K562 (cell line): ENCODE measurements at regions not wholly inside any gene's neighbourhood (a gene's known extent, or its start where the extent isn't known, plus 50 kb on each side); places are given as distances from the start of the nearest gene placed in this dataset.

Experiments used
- ATAC-seq: fragments of 200-7000 bp; cut with Tn5 transposase; 3 replicates; pipeline ENCODE4 v1.9.1; 2020; ENCODE audit warnings: moderate library complexity
- BruUV-seq: library from RNA; stranded (reverse); fragments of 400-500 nt; replicated peaks from 2 replicates; lab custom pipeline; 2021; lab: Mats Ljungman, UMichigan
- CTCF ChIA-PET: fragments of 300-600 bp; formaldehyde crosslinking; extraction: SDS; loops from one replicate; lab custom pipeline; 2021; ENCODE audit warnings: low intra/inter-chr PET ratio; lab: Yijun Ruan, JAX
- POLR2A ChIA-PET: fragments of 300-600, 350-650 bp; sonication (Branson Sonifier 250); formaldehyde crosslinking; extraction: SDS; loops from one replicate; lab custom pipeline; 2021; ENCODE audit warnings: antibody characterized with exemption, inconsistent platforms; lab: Yijun Ruan, JAX
- DNase-seq, 4 experiments: peaks; one replicate each; pipeline versions ENCODE4 v3.0.0 to v3.0.0-alpha.2; 2011 to 2018; ENCODE audit warnings: low spot score in 3 of 4, mixed read lengths in 3 of 4; ENCODE audit errors: extremely low read depth in 1 of 4
- FAIRE-seq: peaks from 2 replicates; lab custom pipeline; 2011; peaks lifted over from hg19 to GRCh38; lab: Jason Lieb, UNC
- H2AFZ ChIP-seq: 2 replicates; pipeline ENCODE4 v1.6.0; 2011; ENCODE audit warnings: low read depth, low read length, control low read depth, inconsistent platforms
- H3K27ac ChIP-seq: fragments of 200-600 bp; 3 replicates; pipeline ENCODE4 v1.8.0; 2011; ENCODE audit warnings: low read depth, mild to moderate bottlenecking, control low read depth, inconsistent platforms, low read length, moderate library complexity, mixed read lengths; ENCODE audit errors: extremely low read depth
- H3K27me3 ChIP-seq, 2 experiments: fragments of 300-600 bp in 1 of 2; 2 replicates in 1 of 2; 3 replicates in 1 of 2; pipeline versions ENCODE4 v1.6.0 to v1.8.0; 2011; ENCODE audit warnings: inconsistent platforms in 2 of 2, low read length in 2 of 2, mild to moderate bottlenecking in 1 of 2, mixed read lengths in 1 of 2, moderate library complexity in 1 of 2; ENCODE audit not compliant: control insufficient read depth in 2 of 2, insufficient read depth in 2 of 2
- H3K36me3 ChIP-seq: fragments of 300-600 bp; 3 replicates; pipeline ENCODE4 v1.8.0; 2011; ENCODE audit warnings: mild to moderate bottlenecking, low read length, inconsistent platforms; ENCODE audit not compliant: control insufficient read depth, insufficient read depth
- H3K4me1 ChIP-seq, 2 experiments: fragments of 200-600 bp in 1 of 2; replicated peaks in 1 of 2; 2 replicates in 1 of 2; 3 replicates in 1 of 2; pipeline versions ENCODE4 v1.5.1 to v1.8.0; 2011; ENCODE audit warnings: inconsistent platforms in 2 of 2, low read length in 2 of 2, mild to moderate bottlenecking in 1 of 2, mixed read lengths in 1 of 2, moderate library complexity in 1 of 2; ENCODE audit not compliant: control insufficient read depth in 2 of 2, insufficient read depth in 2 of 2
- H3K4me2 ChIP-seq: 2 replicates; pipeline ENCODE4 v1.6.1; 2011; ENCODE audit warnings: low read length, control low read depth, inconsistent platforms, mixed read lengths; ENCODE audit not compliant: insufficient read depth
- H3K4me3 ChIP-seq: fragments of 200-600 bp; sonication (generic), shearing (Covaris generic); 2 replicates; pipeline ENCODE4 v1.5.1; 2016; ENCODE audit warnings: control low read depth, inconsistent platforms
- H3K79me2 ChIP-seq: fragments of 200-600 bp; 3 replicates; pipeline ENCODE4 v1.8.0; 2011; ENCODE audit warnings: low read length, inconsistent platforms; ENCODE audit not compliant: control insufficient read depth, insufficient read depth
- H3K9ac ChIP-seq, 2 experiments: 2 replicates each; pipeline versions ENCODE4 v1.6.0 to v1.6.1; 2011; ENCODE audit warnings: low read depth in 2 of 2, low read length in 2 of 2, control low read depth in 1 of 2, inconsistent platforms in 1 of 2, mild to moderate bottlenecking in 1 of 2, mixed read lengths in 1 of 2; ENCODE audit not compliant: insufficient read depth in 1 of 2
- H3K9me1 ChIP-seq: one replicate; pipeline ENCODE4 v1.6.0; 2011; ENCODE audit warnings: inconsistent platforms, mild to moderate bottlenecking, low read length, moderate library complexity; ENCODE audit not compliant: control insufficient read depth, insufficient read depth
- H3K9me3 ChIP-seq: replicated peaks from 2 replicates; pipeline ENCODE4 v1.5.1; 2011; ENCODE audit warnings: low read depth, low read length, inconsistent platforms; ENCODE audit not compliant: control insufficient read depth, insufficient read depth
- H4K20me1 ChIP-seq: replicated peaks from 2 replicates; pipeline ENCODE4 v1.6.1; 2011; ENCODE audit warnings: low read length, inconsistent platforms, mixed read lengths; ENCODE audit not compliant: control insufficient read depth, insufficient read depth
- BACH1 ChIP-seq: fragments of 200-800 bp; sonication (Bioruptor generic); IDR thresholded peaks from 2 replicates; pipeline ENCODE4 v1.6.1; 2016; ENCODE audit warnings: missing genetic modification characterization, missing compliant biosample characterization
- EP400 ChIP-seq: fragments of 450-650 bp; IDR thresholded peaks from 2 replicates; pipeline ENCODE4 v1.6.1; 2017; ENCODE audit warnings: antibody characterized with exemption, mild to moderate bottlenecking, moderate library complexity
- NCOA4 ChIP-seq: fragments of 450-650 bp; IDR thresholded peaks from 2 replicates; pipeline ENCODE4 v1.6.1; 2018; ENCODE audit warnings: mild to moderate bottlenecking; ENCODE audit not compliant: partially characterized antibody
- RBBP5 ChIP-seq: fragments of 200-600 bp; sonication (generic); IDR thresholded peaks from 2 replicates; pipeline ENCODE4 v1.6.1; 2012; ENCODE audit warnings: borderline replicate concordance, mild to moderate bottlenecking, low read length, control low read depth, inconsistent platforms; ENCODE audit not compliant: insufficient read depth, poor library complexity, severe bottlenecking
- RBM39 ChIP-seq: fragments of 200-400 bp; formaldehyde crosslinking; optimal IDR thresholded peaks from 2 replicates; pipeline ENCODE3; 2018; ENCODE audit warnings: low read depth, low read length
- WGBS: fragments of 100-300 bp; shearing (Covaris generic); methylation state at CpG from one replicate; pipeline ENCODE4 v1.1.6; 2016; ENCODE audit warnings: low coverage, mixed read lengths; ENCODE audit not compliant: insufficient coverage; ENCODE audit errors: missing lambda C conversion rate; 5-methylcytosine and 5-hydroxymethylcytosine counted together
- in situ Hi-C: fragments of 300-500 bp; cut with MboI; formaldehyde crosslinking; loops from 4 replicates; pipeline ENCODE4 v1.15.0; 2018; ENCODE audit warnings: inconsistent platforms, mixed read lengths
- intact Hi-C: fragments of 100-400 bp; cut with micrococcal nuclease; formaldehyde crosslinking; loops from 2 replicates; pipeline ENCODE4 v1.14.2; 2022
- TF ChIP-seq, protein P1 (sequence below): fragments of 200-400 bp; formaldehyde crosslinking; IDR thresholded peaks from 2 replicates; pipeline ENCODE4 v1.6.1; 2017; ENCODE audit warnings: mild to moderate bottlenecking, low read depth, low read length, moderate library complexity
- TF ChIP-seq, protein P2 (sequence below): fragments of 250-450 bp; sonication (Bioruptor Pico); IDR thresholded peaks from 2 replicates; pipeline ENCODE4 v1.9.0; 2021; ENCODE audit warnings: mild to moderate bottlenecking, inconsistent platforms
- TF ChIP-seq, protein P3 (sequence below): fragments of 250-450 bp; sonication (Bioruptor Pico); IDR thresholded peaks from 2 replicates; pipeline ENCODE4 v1.6.1; 2021; ENCODE audit warnings: mild to moderate bottlenecking
- TF ChIP-seq, protein P4 (sequence below): fragments of 450-650 bp; IDR thresholded peaks from 2 replicates; pipeline ENCODE4 v1.6.1; 2017; ENCODE audit warnings: antibody characterized with exemption, mild to moderate bottlenecking
- TF ChIP-seq, protein P5 (sequence below): fragments of 450-650 bp; formaldehyde crosslinking; IDR thresholded peaks from 2 replicates; pipeline ENCODE4 v1.4.0; 2020; ENCODE audit warnings: mild to moderate bottlenecking, moderate library complexity

DNA sequence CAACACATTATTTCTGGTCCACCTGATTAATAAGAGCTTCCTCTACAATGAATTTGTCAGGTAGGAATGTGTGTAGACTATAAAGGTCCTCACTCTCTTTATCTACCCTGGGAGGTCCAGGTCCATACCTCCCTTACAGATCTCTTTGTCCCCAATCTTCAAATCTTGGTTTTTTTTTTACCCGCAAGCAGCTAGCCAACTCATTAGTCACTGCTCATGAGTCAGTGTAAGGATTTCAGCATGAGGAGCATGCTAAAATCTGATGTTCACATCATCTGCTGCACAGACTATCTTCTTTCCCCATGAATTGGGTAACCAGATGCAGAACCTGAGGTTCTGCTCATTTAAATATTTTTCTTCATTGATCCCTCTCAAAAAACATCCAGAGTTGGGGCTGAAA lies 397.0 kb upstream of the ISX start:
- H3K4me1 ChIP-seq = no peaks in the 10 kb centered on the region
- ChIA-PET CTCF (no interaction called here), POLR2A (no interaction called here)
- no TSS peak for BruUV-seq
- no peak overlapping the region for H3K4me2 ChIP-seq
- no peak overlapping the region for H2AFZ ChIP-seq
- no peaks in the 10 kb centered on the region for H3K9me3 ChIP-seq
- no peaks in the 10 kb centered on the region for H3K27me3 ChIP-seq
- H3K36me3 ChIP-seq = no peaks in the 10 kb centered on the region
- no peaks in the 10 kb centered on the region for H3K9me1 ChIP-seq
- DNase-seq (no peak), FAIRE-seq (no peak), ATAC-seq (no peak)
- H3K79me2 ChIP-seq = no peaks in the 10 kb centered on the region
- no peaks in the 10 kb centered on the region for H4K20me1 ChIP-seq
- H3K27ac ChIP-seq = no peak overlapping the region
- no peak overlapping the region for H3K9ac ChIP-seq
- H3K4me3 ChIP-seq = no peak overlapping the region
- intact Hi-C loops (no loop called here), in situ Hi-C loops (no loop called here)
- no CpG with 5 or more reads among the region's 1 CpG for WGBS
- TF ChIP-seq, protein P1, sequence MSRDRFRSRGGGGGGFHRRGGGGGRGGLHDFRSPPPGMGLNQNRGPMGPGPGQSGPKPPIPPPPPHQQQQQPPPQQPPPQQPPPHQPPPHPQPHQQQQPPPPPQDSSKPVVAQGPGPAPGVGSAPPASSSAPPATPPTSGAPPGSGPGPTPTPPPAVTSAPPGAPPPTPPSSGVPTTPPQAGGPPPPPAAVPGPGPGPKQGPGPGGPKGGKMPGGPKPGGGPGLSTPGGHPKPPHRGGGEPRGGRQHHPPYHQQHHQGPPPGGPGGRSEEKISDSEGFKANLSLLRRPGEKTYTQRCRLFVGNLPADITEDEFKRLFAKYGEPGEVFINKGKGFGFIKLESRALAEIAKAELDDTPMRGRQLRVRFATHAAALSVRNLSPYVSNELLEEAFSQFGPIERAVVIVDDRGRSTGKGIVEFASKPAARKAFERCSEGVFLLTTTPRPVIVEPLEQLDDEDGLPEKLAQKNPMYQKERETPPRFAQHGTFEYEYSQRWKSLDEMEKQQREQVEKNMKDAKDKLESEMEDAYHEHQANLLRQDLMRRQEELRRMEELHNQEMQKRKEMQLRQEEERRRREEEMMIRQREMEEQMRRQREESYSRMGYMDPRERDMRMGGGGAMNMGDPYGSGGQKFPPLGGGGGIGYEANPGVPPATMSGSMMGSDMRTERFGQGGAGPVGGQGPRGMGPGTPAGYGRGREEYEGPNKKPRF = no peak
- no peak for TF ChIP-seq RBM39
- no peak for TF ChIP-seq RBBP5
- TF ChIP-seq, protein P2, sequence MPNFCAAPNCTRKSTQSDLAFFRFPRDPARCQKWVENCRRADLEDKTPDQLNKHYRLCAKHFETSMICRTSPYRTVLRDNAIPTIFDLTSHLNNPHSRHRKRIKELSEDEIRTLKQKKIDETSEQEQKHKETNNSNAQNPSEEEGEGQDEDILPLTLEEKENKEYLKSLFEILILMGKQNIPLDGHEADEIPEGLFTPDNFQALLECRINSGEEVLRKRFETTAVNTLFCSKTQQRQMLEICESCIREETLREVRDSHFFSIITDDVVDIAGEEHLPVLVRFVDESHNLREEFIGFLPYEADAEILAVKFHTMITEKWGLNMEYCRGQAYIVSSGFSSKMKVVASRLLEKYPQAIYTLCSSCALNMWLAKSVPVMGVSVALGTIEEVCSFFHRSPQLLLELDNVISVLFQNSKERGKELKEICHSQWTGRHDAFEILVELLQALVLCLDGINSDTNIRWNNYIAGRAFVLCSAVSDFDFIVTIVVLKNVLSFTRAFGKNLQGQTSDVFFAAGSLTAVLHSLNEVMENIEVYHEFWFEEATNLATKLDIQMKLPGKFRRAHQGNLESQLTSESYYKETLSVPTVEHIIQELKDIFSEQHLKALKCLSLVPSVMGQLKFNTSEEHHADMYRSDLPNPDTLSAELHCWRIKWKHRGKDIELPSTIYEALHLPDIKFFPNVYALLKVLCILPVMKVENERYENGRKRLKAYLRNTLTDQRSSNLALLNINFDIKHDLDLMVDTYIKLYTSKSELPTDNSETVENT (CRISPR knock-in tag) = no peak
- no peak for TF ChIP-seq NCOA4
- TF ChIP-seq, protein P3, sequence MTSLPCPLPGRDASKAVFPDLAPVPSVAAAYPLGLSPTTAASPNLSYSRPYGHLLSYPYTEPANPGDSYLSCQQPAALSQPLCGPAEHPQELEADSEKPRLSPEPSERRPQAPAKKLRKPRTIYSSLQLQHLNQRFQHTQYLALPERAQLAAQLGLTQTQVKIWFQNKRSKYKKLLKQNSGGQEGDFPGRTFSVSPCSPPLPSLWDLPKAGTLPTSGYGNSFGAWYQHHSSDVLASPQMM (CRISPR knock-in tag) = no peak
- TF ChIP-seq, protein P4, sequence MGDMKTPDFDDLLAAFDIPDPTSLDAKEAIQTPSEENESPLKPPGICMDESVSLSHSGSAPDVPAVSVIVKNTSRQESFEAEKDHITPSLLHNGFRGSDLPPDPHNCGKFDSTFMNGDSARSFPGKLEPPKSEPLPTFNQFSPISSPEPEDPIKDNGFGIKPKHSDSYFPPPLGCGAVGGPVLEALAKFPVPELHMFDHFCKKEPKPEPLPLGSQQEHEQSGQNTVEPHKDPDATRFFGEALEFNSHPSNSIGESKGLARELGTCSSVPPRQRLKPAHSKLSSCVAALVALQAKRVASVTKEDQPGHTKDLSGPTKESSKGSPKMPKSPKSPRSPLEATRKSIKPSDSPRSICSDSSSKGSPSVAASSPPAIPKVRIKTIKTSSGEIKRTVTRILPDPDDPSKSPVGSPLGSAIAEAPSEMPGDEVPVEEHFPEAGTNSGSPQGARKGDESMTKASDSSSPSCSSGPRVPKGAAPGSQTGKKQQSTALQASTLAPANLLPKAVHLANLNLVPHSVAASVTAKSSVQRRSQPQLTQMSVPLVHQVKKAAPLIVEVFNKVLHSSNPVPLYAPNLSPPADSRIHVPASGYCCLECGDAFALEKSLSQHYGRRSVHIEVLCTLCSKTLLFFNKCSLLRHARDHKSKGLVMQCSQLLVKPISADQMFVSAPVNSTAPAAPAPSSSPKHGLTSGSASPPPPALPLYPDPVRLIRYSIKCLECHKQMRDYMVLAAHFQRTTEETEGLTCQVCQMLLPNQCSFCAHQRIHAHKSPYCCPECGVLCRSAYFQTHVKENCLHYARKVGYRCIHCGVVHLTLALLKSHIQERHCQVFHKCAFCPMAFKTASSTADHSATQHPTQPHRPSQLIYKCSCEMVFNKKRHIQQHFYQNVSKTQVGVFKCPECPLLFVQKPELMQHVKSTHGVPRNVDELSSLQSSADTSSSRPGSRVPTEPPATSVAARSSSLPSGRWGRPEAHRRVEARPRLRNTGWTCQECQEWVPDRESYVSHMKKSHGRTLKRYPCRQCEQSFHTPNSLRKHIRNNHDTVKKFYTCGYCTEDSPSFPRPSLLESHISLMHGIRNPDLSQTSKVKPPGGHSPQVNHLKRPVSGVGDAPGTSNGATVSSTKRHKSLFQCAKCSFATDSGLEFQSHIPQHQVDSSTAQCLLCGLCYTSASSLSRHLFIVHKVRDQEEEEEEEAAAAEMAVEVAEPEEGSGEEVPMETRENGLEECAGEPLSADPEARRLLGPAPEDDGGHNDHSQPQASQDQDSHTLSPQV = no peak
- no peak for TF ChIP-seq EP400
- no peak for TF ChIP-seq BACH1
- TF ChIP-seq, protein P5, sequence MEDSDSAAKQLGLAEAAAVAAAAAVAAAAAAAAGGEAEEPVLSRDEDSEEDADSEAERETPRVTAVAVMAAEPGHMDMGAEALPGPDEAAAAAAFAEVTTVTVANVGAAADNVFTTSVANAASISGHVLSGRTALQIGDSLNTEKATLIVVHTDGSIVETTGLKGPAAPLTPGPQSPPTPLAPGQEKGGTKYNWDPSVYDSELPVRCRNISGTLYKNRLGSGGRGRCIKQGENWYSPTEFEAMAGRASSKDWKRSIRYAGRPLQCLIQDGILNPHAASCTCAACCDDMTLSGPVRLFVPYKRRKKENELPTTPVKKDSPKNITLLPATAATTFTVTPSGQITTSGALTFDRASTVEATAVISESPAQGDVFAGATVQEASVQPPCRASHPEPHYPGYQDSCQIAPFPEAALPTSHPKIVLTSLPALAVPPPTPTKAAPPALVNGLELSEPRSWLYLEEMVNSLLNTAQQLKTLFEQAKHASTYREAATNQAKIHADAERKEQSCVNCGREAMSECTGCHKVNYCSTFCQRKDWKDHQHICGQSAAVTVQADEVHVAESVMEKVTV (CRISPR knock-in tag) = no peak
